GM12872 (cell line): ENCODE measurements at regions not wholly inside any gene's neighbourhood (a gene's known extent, or its start where the extent isn't known, plus 50 kb on each side); places are given as distances from the start of the nearest gene placed in this dataset.

ENCODE experiments used
- CTCF ChIP-seq: IDR thresholded peaks from 3 replicates; pipeline ENCODE4 v1.5.1; 2011; ENCODE audit warnings: low read depth, mild to moderate bottlenecking, low read length, moderate library complexity; ENCODE audit not compliant: insufficient read depth

- no peak for TF ChIP-seq CTCF
Measured at GRCh38 chr2:37858725-37859267, 66.3 kb upstream of the RMDN2 start.

GRCh38 chr2:37862620-37863019, 62.5 kb upstream of the RMDN2 start:
- TF ChIP-seq CTCF, result no peak

- no peak for TF ChIP-seq CTCF
Measured at GRCh38 chr2:37864217-37864616, 60.9 kb upstream of the RMDN2 start.

- no peak for TF ChIP-seq CTCF
Measured at GRCh38 chr2:37865640-37866039, 59.4 kb upstream of the RMDN2 start.

- no peak for TF ChIP-seq CTCF
Measured at GRCh38 chr2:37866171-37866934, 58.7 kb upstream of the RMDN2 start.

- TF ChIP-seq CTCF, result no peak
Measured at GRCh38 chr2:37867166-37867565, 57.9 kb upstream of the RMDN2 start.

- TF ChIP-seq CTCF, result no peak
Measured at GRCh38 chr2:37868866-37869265, 56.2 kb upstream of the RMDN2 start.

GRCh38 chr2:37869304-37869703, 55.8 kb upstream of the RMDN2 start:
- TF ChIP-seq CTCF, result no peak
